HCT116 (cell line): ENCODE measurements at regions not wholly inside any gene's neighbourhood (a gene's known extent, or its start where the extent isn't known, plus 50 kb on each side); places are given as distances from the start of the nearest gene placed in this dataset.

ENCODE experiments used
- ATAC-seq: fragments of 200-7000 bp; cut with Tn5 transposase; 2 replicates; pipeline ENCODE4 v1.9.1; 2020; ENCODE audit warnings: mild to moderate bottlenecking, moderate library complexity
- BruUV-seq: library from RNA; stranded (reverse); fragments of 400-500 nt; replicated peaks from 2 replicates; lab custom pipeline; 2021; lab: Mats Ljungman, UMichigan
- CTCF ChIA-PET: fragments of 300-600 bp; sonication (Branson Sonifier 250); formaldehyde crosslinking; loops from one replicate; lab custom pipeline; 2021; ENCODE audit warnings: antibody characterized with exemption; lab: Charles Lee
- POLR2A ChIA-PET: fragments of 300-600, 350-600 bp; sonication (Branson Sonifier 250); formaldehyde crosslinking; loops from one replicate; lab custom pipeline; 2021; ENCODE audit warnings: antibody characterized with exemption; lab: Charles Lee
- RAD21 ChIA-PET, 2 experiments: fragments of 300-600 bp; sonication (Branson Sonifier 250); formaldehyde crosslinking; loops; one replicate each; lab custom pipeline; 2023; ENCODE audit warnings: low total read pairs in 2 of 2; ENCODE audit not compliant: uncharacterized antibody in 2 of 2, unreplicated experiment in 2 of 2, low non-redundant PET in 1 of 2; lab: Charles Lee
- DNase-seq: peaks from one replicate; pipeline ENCODE4 v3.0.0-alpha.2; 2010; ENCODE audit warnings: low read depth, low spot score
- H2AFZ ChIP-seq: fragments of 200-600 bp; shearing (Covaris generic), sonication (generic); 2 replicates; pipeline ENCODE4 v1.6.1; 2017; ENCODE audit warnings: low read depth, mixed run types, mixed read lengths, antibody characterized with exemption, low read length; ENCODE audit not compliant: poor library complexity, severe bottlenecking
- H3K27ac ChIP-seq: 2 replicates; pipeline ENCODE4 v1.5.1; 2012; ENCODE audit warnings: low read depth, low read length
- H3K27me3 ChIP-seq: fragments of 200-600 bp; sonication (generic); 2 replicates; pipeline ENCODE4 v1.6.1; 2016; ENCODE audit warnings: mixed run types, low read length, mixed read lengths; ENCODE audit not compliant: insufficient read depth
- H3K36me3 ChIP-seq, 2 experiments: fragments of 200-500 bp in 1 of 2; fragments of 200-600 bp in 1 of 2; sonication (Bioruptor generic) in 1 of 2; sonication (generic) in 1 of 2; 2 replicates each; pipeline versions ENCODE4 v1.5.1 to v1.6.1; 2014 to 2016; ENCODE audit warnings: low read length in 2 of 2, inconsistent platforms in 1 of 2, mixed read lengths in 1 of 2, mixed run types in 1 of 2; ENCODE audit not compliant: insufficient read depth in 2 of 2, control insufficient read depth in 1 of 2
- H3K4me1 ChIP-seq, 2 experiments: fragments of 200-600 bp in 1 of 2; sonication (generic) in 1 of 2; 2 replicates each; pipeline versions ENCODE4 v1.5.1 to v1.6.1; 2012 to 2017; ENCODE audit warnings: low read length in 2 of 2, inconsistent platforms in 1 of 2, mild to moderate bottlenecking in 1 of 2, mixed read lengths in 1 of 2, mixed run types in 1 of 2, moderate library complexity in 1 of 2; ENCODE audit not compliant: insufficient read depth in 2 of 2, control insufficient read depth in 1 of 2
- H3K4me2 ChIP-seq: fragments of 200-600 bp; sonication (generic); 2 replicates; pipeline ENCODE4 v1.6.1; 2017; ENCODE audit warnings: mixed run types, low read length, mixed read lengths
- H3K4me3 ChIP-seq, 2 experiments: fragments of 200-600 bp in 1 of 2; sonication (generic) in 1 of 2; replicated peaks in 1 of 2; 2 replicates each; pipeline ENCODE4 v1.5.1; 2011 to 2016; ENCODE audit warnings: low read length in 2 of 2, control low read depth in 1 of 2, low read depth in 1 of 2, mild to moderate bottlenecking in 1 of 2, mixed read lengths in 1 of 2, mixed run types in 1 of 2
- H3K79me2 ChIP-seq: fragments of 200-600 bp; sonication (generic); 2 replicates; pipeline ENCODE4 v1.6.1; 2017; ENCODE audit warnings: mild to moderate bottlenecking, mixed run types, low read length, moderate library complexity, mixed read lengths; ENCODE audit not compliant: insufficient read depth
- H3K9ac ChIP-seq: fragments of 200-600 bp; sonication (generic); 2 replicates; pipeline ENCODE4 v1.6.1; 2016; ENCODE audit warnings: low read length, mixed read lengths
- H3K9me2 ChIP-seq: fragments of 200-600 bp; sonication (generic), shearing (Covaris generic); 2 replicates; pipeline ENCODE4 v1.6.1; 2017; ENCODE audit warnings: mixed run types, mild to moderate bottlenecking, moderate library complexity; ENCODE audit not compliant: insufficient read depth
- H3K9me3 ChIP-seq, 2 experiments: fragments of 200-500 bp in 1 of 2; fragments of 200-600 bp in 1 of 2; sonication (Bioruptor generic) in 1 of 2; sonication (generic) in 1 of 2; 2 replicates each; pipeline ENCODE4 v1.6.1; 2014 to 2017; ENCODE audit warnings: low read length in 2 of 2, mixed read lengths in 2 of 2, inconsistent platforms in 1 of 2, low read depth in 1 of 2, mild to moderate bottlenecking in 1 of 2, mixed run types in 1 of 2, moderate library complexity in 1 of 2; ENCODE audit not compliant: control insufficient read depth in 1 of 2, insufficient read depth in 1 of 2
- H4K20me1 ChIP-seq: fragments of 200-600 bp; sonication (generic), shearing (Covaris generic); 2 replicates; pipeline ENCODE4 v1.6.1; 2017; ENCODE audit warnings: mixed run types, mild to moderate bottlenecking, moderate library complexity; ENCODE audit not compliant: insufficient read depth
- CBX3 ChIP-seq: IDR thresholded peaks from 2 replicates; pipeline ENCODE4 v1.6.1; 2012; ENCODE audit warnings: low read depth
- CEBPB ChIP-seq: IDR thresholded peaks from 2 replicates; pipeline ENCODE4 v1.6.1; 2012; ENCODE audit warnings: low read depth
- ELF1 ChIP-seq: IDR thresholded peaks from 2 replicates; pipeline ENCODE4 v1.6.1; 2012; ENCODE audit warnings: low read depth, borderline replicate concordance
- EZH2 ChIP-seq: fragments of 200-600 bp; sonication (generic); IDR thresholded peaks from 2 replicates; pipeline ENCODE4 v1.6.1; 2017; ENCODE audit warnings: antibody characterized with exemption, mixed run types
- EZH2phosphoT487 ChIP-seq: fragments of 200-600 bp; IDR thresholded peaks from 2 replicates; pipeline ENCODE4 v1.6.1; 2018; ENCODE audit warnings: antibody characterized with exemption, borderline replicate concordance
- POLR2A ChIP-seq: IDR thresholded peaks from 2 replicates; pipeline ENCODE4 v1.7.0; 2011; ENCODE audit warnings: borderline replicate concordance; ENCODE audit not compliant: insufficient read depth, insufficient read length; ENCODE audit errors: extremely low read depth
- POLR2AphosphoS5 ChIP-seq: IDR thresholded peaks from 2 replicates; pipeline ENCODE4 v1.6.1; 2011; ENCODE audit warnings: mild to moderate bottlenecking, low read depth, low read length, moderate library complexity
- SRF ChIP-seq: IDR thresholded peaks from 2 replicates; pipeline ENCODE4 v1.6.1; 2012; ENCODE audit warnings: low read depth
- YY1 ChIP-seq: IDR thresholded peaks from 2 replicates; pipeline ENCODE4 v1.6.1; 2011; ENCODE audit warnings: low read length, low read depth, moderate library complexity, mild to moderate bottlenecking; ENCODE audit not compliant: insufficient replicate concordance; ENCODE audit errors: extremely low read depth
- ZFX ChIP-seq: fragments of 450-650 bp; IDR thresholded peaks from 2 replicates; pipeline ENCODE4 v1.6.1; 2017
- intact Hi-C: fragments of 100-400 bp; cut with micrococcal nuclease; formaldehyde crosslinking; loops from 2 replicates; pipeline ENCODE4 v1.10.0; 2022
- TF ChIP-seq, protein P1 (sequence below), 3 experiments: fragments of 200-600 bp in 1 of 3; sonication (generic) in 1 of 3; IDR thresholded peaks in 2 of 3; conservative IDR thresholded peaks in 1 of 3; 2 replicates each; pipeline ENCODE4 v1.5.1; 2012 to 2017; ENCODE audit warnings: low read depth in 2 of 3, low read length in 2 of 3, antibody characterized with exemption in 1 of 3, borderline replicate concordance in 1 of 3, control low read depth in 1 of 3, mild to moderate bottlenecking in 1 of 3, mixed read lengths in 1 of 3, mixed run types in 1 of 3, moderate library complexity in 1 of 3; ENCODE audit not compliant: insufficient read depth in 1 of 3
- TF ChIP-seq, protein P2 (sequence below): IDR thresholded peaks from 2 replicates; pipeline ENCODE4 v1.6.1; 2012
- TF ChIP-seq, protein P3 (sequence below): IDR thresholded peaks from 2 replicates; pipeline ENCODE4 v1.6.1; 2012; ENCODE audit warnings: low read depth

DNA sequence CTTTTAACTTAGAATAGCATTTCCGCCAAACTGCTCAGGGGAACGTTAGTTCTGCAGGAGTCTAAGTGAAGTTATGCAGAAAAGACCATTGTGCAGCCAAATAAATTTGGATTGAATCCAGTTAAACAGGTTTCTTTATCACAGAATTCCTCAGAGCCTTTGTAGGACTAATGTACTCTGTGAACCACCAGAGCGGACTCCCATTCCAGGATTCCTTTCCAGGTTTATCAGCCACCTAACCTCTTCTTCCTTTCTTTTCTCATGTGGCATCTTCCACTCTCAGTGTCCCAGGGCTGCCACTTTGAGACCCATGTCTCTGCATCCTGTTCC, 350.4 kb downstream of the TSN start:
- ATAC-seq (no peak), DNase-seq (no peak)
- Histone ChIP-seq H3K27ac (no peak overlapping the region), H3K9me3 (no peaks in the 10 kb centered on the region), H3K4me2 (no peak overlapping the region), H3K4me3 (no peak overlapping the region), H2AFZ (no peak overlapping the region), H3K27me3 (peaks cover 12% of the 10 kb centered on the region; the same call in 1 of the 2 replicates), H4K20me1 (no peaks in the 10 kb centered on the region), H3K9ac (no peak overlapping the region), H3K36me3 (no peaks in the 10 kb centered on the region), H3K79me2 (no peaks in the 10 kb centered on the region), H3K4me1 (no peaks in the 10 kb centered on the region), H3K9me2 (no peaks in the 10 kb centered on the region)
- BruUV-seq, result no TSS peak
- intact Hi-C loops, result no loop called here
- RAD21 ChIA-PET, result no interaction called here
- no peak for TF ChIP-seq CEBPB
- no peak for TF ChIP-seq POLR2AphosphoS5
- TF ChIP-seq, protein P1, sequence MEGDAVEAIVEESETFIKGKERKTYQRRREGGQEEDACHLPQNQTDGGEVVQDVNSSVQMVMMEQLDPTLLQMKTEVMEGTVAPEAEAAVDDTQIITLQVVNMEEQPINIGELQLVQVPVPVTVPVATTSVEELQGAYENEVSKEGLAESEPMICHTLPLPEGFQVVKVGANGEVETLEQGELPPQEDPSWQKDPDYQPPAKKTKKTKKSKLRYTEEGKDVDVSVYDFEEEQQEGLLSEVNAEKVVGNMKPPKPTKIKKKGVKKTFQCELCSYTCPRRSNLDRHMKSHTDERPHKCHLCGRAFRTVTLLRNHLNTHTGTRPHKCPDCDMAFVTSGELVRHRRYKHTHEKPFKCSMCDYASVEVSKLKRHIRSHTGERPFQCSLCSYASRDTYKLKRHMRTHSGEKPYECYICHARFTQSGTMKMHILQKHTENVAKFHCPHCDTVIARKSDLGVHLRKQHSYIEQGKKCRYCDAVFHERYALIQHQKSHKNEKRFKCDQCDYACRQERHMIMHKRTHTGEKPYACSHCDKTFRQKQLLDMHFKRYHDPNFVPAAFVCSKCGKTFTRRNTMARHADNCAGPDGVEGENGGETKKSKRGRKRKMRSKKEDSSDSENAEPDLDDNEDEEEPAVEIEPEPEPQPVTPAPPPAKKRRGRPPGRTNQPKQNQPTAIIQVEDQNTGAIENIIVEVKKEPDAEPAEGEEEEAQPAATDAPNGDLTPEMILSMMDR (IDR thresholded peaks at IDR 0.05 in 2 of 3, conservative IDR thresholded peaks at IDR 0.05 in 1 of 3; ENCODE audit: borderline replicate concordance in 1 of 3, insufficient read depth in 1 of 3, low read depth in 2 of 3, low read length in 2 of 3), result no peak
- no peak for TF ChIP-seq CBX3
- no peak for TF ChIP-seq EZH2phosphoT487
- TF ChIP-seq, protein P2, sequence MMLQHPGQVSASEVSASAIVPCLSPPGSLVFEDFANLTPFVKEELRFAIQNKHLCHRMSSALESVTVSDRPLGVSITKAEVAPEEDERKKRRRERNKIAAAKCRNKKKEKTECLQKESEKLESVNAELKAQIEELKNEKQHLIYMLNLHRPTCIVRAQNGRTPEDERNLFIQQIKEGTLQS, result no peak
- no peak for TF ChIP-seq ZFX
- POLR2A ChIA-PET, result no interaction called here
- CTCF ChIA-PET, result no interaction called here

DNA sequence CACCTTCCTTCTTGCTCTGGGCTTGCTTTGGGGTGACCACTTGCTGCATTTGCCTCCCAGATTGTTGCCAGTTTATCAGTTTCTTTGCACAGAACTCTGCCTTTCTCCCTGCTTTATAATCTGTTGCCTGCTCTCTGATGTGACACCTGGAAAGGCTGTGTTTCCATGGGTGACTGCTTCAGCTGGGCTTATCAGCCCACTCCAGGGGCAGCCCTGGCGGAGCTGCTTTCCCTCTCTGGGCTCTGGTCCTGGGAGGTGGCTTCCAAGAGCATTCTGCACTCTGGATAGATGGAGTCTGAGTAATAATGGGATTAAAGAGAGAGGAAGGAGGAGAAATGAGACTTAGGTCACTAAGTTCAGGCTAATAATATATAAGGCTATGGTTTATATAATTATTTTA, 352.7 kb downstream of the TSN start:
- DNase-seq (no peak), ATAC-seq (no peak)
- no peak overlapping the region for H3K4me3 ChIP-seq
- H3K79me2 ChIP-seq, result no peaks in the 10 kb centered on the region
- ChIA-PET RAD21 (no interaction called here), POLR2A (no interaction called here), CTCF (no interaction called here)
- H2AFZ ChIP-seq, result no peak overlapping the region
- no peaks in the 10 kb centered on the region for H3K9me3 ChIP-seq
- H3K4me1 ChIP-seq, result no peaks in the 10 kb centered on the region
- H3K9me2 ChIP-seq, result no peaks in the 10 kb centered on the region
- no peaks in the 10 kb centered on the region for H4K20me1 ChIP-seq
- no peak overlapping the region for H3K27ac ChIP-seq
- no TSS peak for BruUV-seq
- H3K36me3 ChIP-seq, result no peaks in the 10 kb centered on the region
- intact Hi-C loops, result no loop called here
- H3K4me2 ChIP-seq, result no peak overlapping the region
- H3K27me3 ChIP-seq, result peaks cover 12% of the 10 kb centered on the region; the same call in 1 of the 2 replicates
- no peak overlapping the region for H3K9ac ChIP-seq
- TF ChIP-seq EZH2 (no peak), YY1 (no peak), POLR2A (no peak), CBX3 (no peak), EZH2phosphoT487 (no peak), ELF1 (no peak), SRF (no peak)
- TF ChIP-seq, protein P1 (IDR thresholded peaks at IDR 0.05 in 2 of 3, conservative IDR thresholded peaks at IDR 0.05 in 1 of 3; ENCODE audit: borderline replicate concordance in 1 of 3, insufficient read depth in 1 of 3, low read depth in 2 of 3, low read length in 2 of 3), result no peak
- TF ChIP-seq, protein P3, sequence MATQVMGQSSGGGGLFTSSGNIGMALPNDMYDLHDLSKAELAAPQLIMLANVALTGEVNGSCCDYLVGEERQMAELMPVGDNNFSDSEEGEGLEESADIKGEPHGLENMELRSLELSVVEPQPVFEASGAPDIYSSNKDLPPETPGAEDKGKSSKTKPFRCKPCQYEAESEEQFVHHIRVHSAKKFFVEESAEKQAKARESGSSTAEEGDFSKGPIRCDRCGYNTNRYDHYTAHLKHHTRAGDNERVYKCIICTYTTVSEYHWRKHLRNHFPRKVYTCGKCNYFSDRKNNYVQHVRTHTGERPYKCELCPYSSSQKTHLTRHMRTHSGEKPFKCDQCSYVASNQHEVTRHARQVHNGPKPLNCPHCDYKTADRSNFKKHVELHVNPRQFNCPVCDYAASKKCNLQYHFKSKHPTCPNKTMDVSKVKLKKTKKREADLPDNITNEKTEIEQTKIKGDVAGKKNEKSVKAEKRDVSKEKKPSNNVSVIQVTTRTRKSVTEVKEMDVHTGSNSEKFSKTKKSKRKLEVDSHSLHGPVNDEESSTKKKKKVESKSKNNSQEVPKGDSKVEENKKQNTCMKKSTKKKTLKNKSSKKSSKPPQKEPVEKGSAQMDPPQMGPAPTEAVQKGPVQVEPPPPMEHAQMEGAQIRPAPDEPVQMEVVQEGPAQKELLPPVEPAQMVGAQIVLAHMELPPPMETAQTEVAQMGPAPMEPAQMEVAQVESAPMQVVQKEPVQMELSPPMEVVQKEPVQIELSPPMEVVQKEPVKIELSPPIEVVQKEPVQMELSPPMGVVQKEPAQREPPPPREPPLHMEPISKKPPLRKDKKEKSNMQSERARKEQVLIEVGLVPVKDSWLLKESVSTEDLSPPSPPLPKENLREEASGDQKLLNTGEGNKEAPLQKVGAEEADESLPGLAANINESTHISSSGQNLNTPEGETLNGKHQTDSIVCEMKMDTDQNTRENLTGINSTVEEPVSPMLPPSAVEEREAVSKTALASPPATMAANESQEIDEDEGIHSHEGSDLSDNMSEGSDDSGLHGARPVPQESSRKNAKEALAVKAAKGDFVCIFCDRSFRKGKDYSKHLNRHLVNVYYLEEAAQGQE, result no peak
